ENCODE measurements at regions not wholly inside any gene's neighbourhood (a gene's known extent, or its start where the extent isn't known, plus 50 kb on each side); places are given as distances from the start of the nearest gene placed in this dataset.

DNA sequence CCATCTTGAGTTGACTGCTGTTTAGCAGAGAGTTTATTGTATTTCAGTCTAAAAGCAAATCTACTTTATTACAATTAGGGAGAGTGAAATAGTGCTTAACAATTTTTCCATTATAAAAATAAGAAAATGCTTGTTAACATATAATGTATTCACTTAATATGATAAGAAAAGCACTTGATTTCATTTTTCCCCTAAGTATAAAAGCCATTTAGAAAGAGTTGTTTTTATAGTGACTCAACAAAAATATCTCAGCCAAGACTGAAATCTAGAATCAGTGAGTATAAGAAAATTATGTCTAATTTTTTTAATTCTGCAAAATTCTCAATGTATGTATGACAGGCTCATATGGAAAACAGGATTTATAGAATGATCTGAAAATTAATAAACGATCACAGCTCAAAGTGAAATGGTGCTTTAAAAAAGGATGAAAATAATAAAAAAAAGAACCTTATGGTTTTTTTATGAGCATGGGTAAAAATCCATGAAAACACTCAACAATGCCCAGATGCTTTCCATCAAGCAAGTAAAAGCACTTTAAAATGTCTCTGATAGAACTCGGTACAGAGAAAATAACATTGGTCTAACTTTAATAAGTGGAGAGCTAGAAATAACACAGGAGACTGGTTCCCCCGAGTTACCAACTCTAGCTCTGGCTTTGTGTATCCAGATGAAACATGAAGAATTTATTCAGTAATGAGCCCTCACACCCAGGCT lies 1057.8 kb upstream of the WWC1 start:
- TF ChIP-seq, protein P1, sequence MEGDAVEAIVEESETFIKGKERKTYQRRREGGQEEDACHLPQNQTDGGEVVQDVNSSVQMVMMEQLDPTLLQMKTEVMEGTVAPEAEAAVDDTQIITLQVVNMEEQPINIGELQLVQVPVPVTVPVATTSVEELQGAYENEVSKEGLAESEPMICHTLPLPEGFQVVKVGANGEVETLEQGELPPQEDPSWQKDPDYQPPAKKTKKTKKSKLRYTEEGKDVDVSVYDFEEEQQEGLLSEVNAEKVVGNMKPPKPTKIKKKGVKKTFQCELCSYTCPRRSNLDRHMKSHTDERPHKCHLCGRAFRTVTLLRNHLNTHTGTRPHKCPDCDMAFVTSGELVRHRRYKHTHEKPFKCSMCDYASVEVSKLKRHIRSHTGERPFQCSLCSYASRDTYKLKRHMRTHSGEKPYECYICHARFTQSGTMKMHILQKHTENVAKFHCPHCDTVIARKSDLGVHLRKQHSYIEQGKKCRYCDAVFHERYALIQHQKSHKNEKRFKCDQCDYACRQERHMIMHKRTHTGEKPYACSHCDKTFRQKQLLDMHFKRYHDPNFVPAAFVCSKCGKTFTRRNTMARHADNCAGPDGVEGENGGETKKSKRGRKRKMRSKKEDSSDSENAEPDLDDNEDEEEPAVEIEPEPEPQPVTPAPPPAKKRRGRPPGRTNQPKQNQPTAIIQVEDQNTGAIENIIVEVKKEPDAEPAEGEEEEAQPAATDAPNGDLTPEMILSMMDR (optimal IDR thresholded peaks at IDR 0.05 in 1 of 3, IDR thresholded peaks at IDR 0.05 in 1 of 3, conservative IDR thresholded peaks at IDR 0.05 in 1 of 3; ENCODE audit: extremely low read depth in 1 of 3, insufficient read depth in 2 of 3, low read length in 3 of 3): no peak
- TF ChIP-seq EZH2 (IDR thresholded peaks at IDR 0.05; ENCODE audit: low read length): no peak

Measured in keratinocyte (primary cell).